ENCODE measurements at regions not wholly inside any gene's neighbourhood (a gene's known extent, or its start where the extent isn't known, plus 50 kb on each side); places are given as distances from the start of the nearest gene placed in this dataset.
"Not testable (repeated sequence)": the region's sequence is repeated elsewhere in the genome, so short reads cannot be mapped to it uniquely, and the experiment has no call there.

- DNase-seq (ENCODE audit: low spot score): no peak
These were observed 98.8 kb downstream of the BMP4 start for GRCh38 chr14:53857625-53858344.

- DNase-seq (ENCODE audit: low spot score): no peak
These were observed 101.1 kb downstream of the BMP4 start for GRCh38 chr14:53855574-53855973.

GRCh38 chr14:53855127-53855526 is 101.5 kb downstream of the BMP4 start:
- DNase-seq (ENCODE audit: low spot score): no peak

- no peak for DNase-seq (ENCODE audit: low spot score)
These were observed 105.1 kb downstream of the BMP4 start for GRCh38 chr14:53851394-53852090.

- no peak for DNase-seq (ENCODE audit: low spot score)
These were observed 105.8 kb downstream of the BMP4 start for GRCh38 chr14:53850714-53851296.

- DNase-seq (ENCODE audit: low spot score): no peak
These were observed 107.1 kb downstream of the BMP4 start for GRCh38 chr14:53849549-53849948.

- no peak for DNase-seq (ENCODE audit: low spot score)
These were observed 107.8 kb downstream of the BMP4 start for GRCh38 chr14:53848854-53849253.

- DNase-seq (ENCODE audit: low spot score): no peak
These were observed 108.7 kb downstream of the BMP4 start for GRCh38 chr14:53847881-53848280.

- DNase-seq (ENCODE audit: low spot score): no peak
These were observed 109.6 kb downstream of the BMP4 start for GRCh38 chr14:53847057-53847456.

GRCh38 chr14:53845813-53846693 is 110.6 kb downstream of the BMP4 start:
- DNase-seq (ENCODE audit: low spot score): no peak

GRCh38 chr14:53842938-53843337 is 113.7 kb downstream of the BMP4 start:
- DNase-seq (ENCODE audit: low spot score): no peak

- no peak for DNase-seq (ENCODE audit: low spot score)
These were observed 115.2 kb downstream of the BMP4 start for GRCh38 chr14:53841109-53842099.

GRCh38 chr14:53840444-53840843 is 116.2 kb downstream of the BMP4 start:
- DNase-seq (ENCODE audit: low spot score): no peak

- DNase-seq (ENCODE audit: low spot score): no peak
These were observed 118.3 kb downstream of the BMP4 start for GRCh38 chr14:53838374-53838773.

GRCh38 chr14:53837656-53838055 is 119.0 kb downstream of the BMP4 start:
- DNase-seq (ENCODE audit: low spot score): not testable (repeated sequence)

GRCh38 chr14:53836551-53836950 is 120.1 kb downstream of the BMP4 start:
- no peak for DNase-seq (ENCODE audit: low spot score)

GRCh38 chr14:53828820-53829219 is 127.8 kb downstream of the BMP4 start:
- no peak for DNase-seq (ENCODE audit: low spot score)

GRCh38 chr14:53824061-53824460 is 132.6 kb downstream of the BMP4 start:
- DNase-seq (ENCODE audit: low spot score): no peak

GRCh38 chr14:53814392-53814791 is 142.2 kb downstream of the BMP4 start:
- no peak for DNase-seq (ENCODE audit: low spot score)

GRCh38 chr14:53810221-53810620 is 146.4 kb downstream of the BMP4 start:
- DNase-seq (ENCODE audit: low spot score): no peak

- DNase-seq (ENCODE audit: low spot score): no peak
These were observed 148.6 kb downstream of the BMP4 start for GRCh38 chr14:53808042-53808441.

Data from putamen (tissue), 1 donor.